ENCODE measurements at regions not wholly inside any gene's neighbourhood (a gene's known extent, or its start where the extent isn't known, plus 50 kb on each side); places are given as distances from the start of the nearest gene placed in this dataset.

- no peak for DNase-seq (ENCODE audit: low spot score)
- 68% methylated on average over 5 of the region's 5 CpGs for WGBS
- Histone ChIP-seq H3K4me3 (no peak overlapping the region), H3K4me1 (replicated peaks) (no peaks in the 10 kb centered on the region), H3K27me3 (replicated peaks; ENCODE audit: insufficient read depth) (no peaks in the 10 kb centered on the region), H3K27ac (no peak overlapping the region), H3K36me3 (no peaks in the 10 kb centered on the region), H3K9me3 (no peaks in the 10 kb centered on the region)
- TF ChIP-seq CTCF (IDR thresholded peaks at IDR 0.05) (no peak), POLR2A (IDR thresholded peaks at IDR 0.05) (no peak), POLR2AphosphoS5 (IDR thresholded peaks at IDR 0.05) (no peak)
- intact Hi-C loops (cut with DNase I) = no loop called here
Observed at GRCh38 chr13:89550938-89551337, 1796.5 kb upstream of the MIR17HG start.

DNA sequence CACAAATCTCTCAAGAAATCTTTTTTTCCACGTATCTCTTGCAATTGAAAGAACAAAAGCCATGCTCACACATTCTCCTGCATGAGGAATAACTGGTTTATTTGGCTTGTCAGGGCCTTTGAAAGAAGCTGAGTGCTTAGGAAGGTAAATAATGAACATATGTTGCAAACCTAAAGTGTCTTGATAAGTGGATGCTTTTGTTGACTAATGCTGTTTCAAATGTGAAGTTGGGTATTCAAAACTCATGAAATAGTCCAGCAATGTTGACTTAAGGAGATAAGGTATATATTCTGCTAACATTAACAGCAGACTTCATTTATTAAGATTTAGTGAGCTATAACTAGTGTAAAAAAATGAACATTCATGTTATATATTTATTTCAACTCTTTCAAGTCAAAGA, 1792.7 kb upstream of the MIR17HG start:
- TF ChIP-seq CTCF (IDR thresholded peaks at IDR 0.05) (no peak), POLR2A (IDR thresholded peaks at IDR 0.05) (no peak), POLR2AphosphoS5 (IDR thresholded peaks at IDR 0.05) (no peak)
- Histone ChIP-seq H3K36me3 (no peaks in the 10 kb centered on the region), H3K9me3 (no peaks in the 10 kb centered on the region), H3K27ac (no peak overlapping the region), H3K4me3 (no peak overlapping the region), H3K4me1 (replicated peaks) (no peaks in the 10 kb centered on the region), H3K27me3 (replicated peaks; ENCODE audit: insufficient read depth) (no peaks in the 10 kb centered on the region)
- WGBS = 33% methylated on average over 1 of the region's 1 CpG
- DNase-seq (ENCODE audit: low spot score) = no peak
- intact Hi-C loops (cut with DNase I) = no loop called here

- TF ChIP-seq CTCF (IDR thresholded peaks at IDR 0.05) = no peak
- no peak for DNase-seq (ENCODE audit: low spot score)
- intact Hi-C loops (cut with DNase I) = no loop called here
Observed at GRCh38 chr13:89565476-89566100, 1781.9 kb upstream of the MIR17HG start.

DNA sequence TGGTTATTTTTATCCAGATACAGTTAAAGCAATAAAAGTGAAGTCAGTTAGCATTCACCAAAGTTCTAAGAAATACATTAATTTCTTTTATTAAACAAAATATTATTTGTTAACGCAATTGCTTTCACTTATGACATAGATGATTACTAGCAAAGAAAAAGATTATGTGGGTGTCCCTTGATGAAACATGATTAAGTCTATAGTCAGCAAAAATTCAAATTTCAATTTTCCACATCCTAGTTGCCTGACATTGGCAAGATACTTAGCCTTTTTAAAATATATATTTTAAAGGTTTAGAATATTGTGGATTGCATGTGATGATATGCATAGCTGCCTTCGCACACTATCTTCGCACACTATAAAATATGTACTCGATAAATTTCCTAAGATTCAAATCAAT, 1780.5 kb upstream of the MIR17HG start:
- H3K4me1 ChIP-seq (replicated peaks) = no peaks in the 10 kb centered on the region
- TF ChIP-seq CTCF (IDR thresholded peaks at IDR 0.05) (no peak), POLR2A (IDR thresholded peaks at IDR 0.05) (no peak), POLR2AphosphoS5 (IDR thresholded peaks at IDR 0.05) (no peak)
- no peaks in the 10 kb centered on the region for H3K9me3 ChIP-seq
- 88% methylated on average over 4 of the region's 4 CpGs for whole genome bisulfite sequencing
- intact Hi-C loops (cut with DNase I) = no loop called here
- H3K4me3 ChIP-seq = no peak overlapping the region
- H3K27ac ChIP-seq = no peak overlapping the region
- H3K36me3 ChIP-seq = no peaks in the 10 kb centered on the region
- H3K27me3 ChIP-seq (replicated peaks; ENCODE audit: insufficient read depth) = no peaks in the 10 kb centered on the region
- no peak for DNase-seq (ENCODE audit: low spot score)

More at GRCh38 chr13:89565476-89566100, 1781.9 kb upstream of the MIR17HG start:
- H3K4me3 ChIP-seq = no peak overlapping the region
- H3K4me1 ChIP-seq (replicated peaks) = no peaks in the 10 kb centered on the region
- H3K9me3 ChIP-seq = no peaks in the 10 kb centered on the region
- no peaks in the 10 kb centered on the region for H3K27me3 ChIP-seq (replicated peaks; ENCODE audit: insufficient read depth)
- no peak overlapping the region for H3K27ac ChIP-seq
- H3K36me3 ChIP-seq = no peaks in the 10 kb centered on the region
- WGBS = 86% methylated on average over 1 of the region's 1 CpG

- no peaks in the 10 kb centered on the region for H3K4me1 ChIP-seq (replicated peaks)
- 68% methylated on average over 2 of the region's 2 CpGs for WGBS
- intact Hi-C loops (cut with DNase I) = no loop called here
Observed at GRCh38 chr13:89568276-89568675, 1779.2 kb upstream of the MIR17HG start.

More at GRCh38 chr13:89568276-89568675, 1779.2 kb upstream of the MIR17HG start:
- Histone ChIP-seq H3K36me3 (no peaks in the 10 kb centered on the region), H3K27ac (no peak overlapping the region), H3K9me3 (no peaks in the 10 kb centered on the region), H3K4me3 (no peak overlapping the region), H3K27me3 (replicated peaks; ENCODE audit: insufficient read depth) (no peaks in the 10 kb centered on the region)
- no peak for TF ChIP-seq CTCF (IDR thresholded peaks at IDR 0.05)
- no peak for TF ChIP-seq POLR2AphosphoS5 (IDR thresholded peaks at IDR 0.05)
- TF ChIP-seq POLR2A (IDR thresholded peaks at IDR 0.05) = no peak
- no peak for DNase-seq (ENCODE audit: low spot score)

Measured in prostate gland (tissue), 2 donors.